ENCODE measurements at regions not wholly inside any gene's neighbourhood (a gene's known extent, or its start where the extent isn't known, plus 50 kb on each side); places are given as distances from the start of the nearest gene placed in this dataset.

DNA sequence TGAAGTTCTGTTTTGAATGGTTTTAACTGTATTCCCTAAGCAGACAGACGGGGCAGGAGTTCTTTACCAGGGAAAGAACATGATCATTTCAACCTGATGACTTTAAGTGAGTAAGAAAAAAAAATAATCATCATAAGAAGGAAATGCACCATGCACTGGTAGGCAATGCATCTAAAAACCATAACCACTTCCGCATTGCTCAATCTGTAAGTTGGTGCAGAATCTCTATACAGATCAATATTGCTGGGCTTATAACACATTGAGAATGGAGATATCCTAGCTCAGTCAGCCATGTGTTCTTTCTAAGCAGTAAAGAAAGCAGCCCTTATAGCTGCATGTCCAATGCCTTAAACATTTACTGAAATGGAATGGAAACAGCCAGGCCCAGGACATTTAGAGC lies 407.1 kb upstream of the DMAC1 start:
- DNase-seq (ENCODE audit: low read depth): no peak
- no peak overlapping the region for H3K4me3 ChIP-seq (ENCODE audit: low read depth, low read length)
- TF ChIP-seq, protein P1, sequence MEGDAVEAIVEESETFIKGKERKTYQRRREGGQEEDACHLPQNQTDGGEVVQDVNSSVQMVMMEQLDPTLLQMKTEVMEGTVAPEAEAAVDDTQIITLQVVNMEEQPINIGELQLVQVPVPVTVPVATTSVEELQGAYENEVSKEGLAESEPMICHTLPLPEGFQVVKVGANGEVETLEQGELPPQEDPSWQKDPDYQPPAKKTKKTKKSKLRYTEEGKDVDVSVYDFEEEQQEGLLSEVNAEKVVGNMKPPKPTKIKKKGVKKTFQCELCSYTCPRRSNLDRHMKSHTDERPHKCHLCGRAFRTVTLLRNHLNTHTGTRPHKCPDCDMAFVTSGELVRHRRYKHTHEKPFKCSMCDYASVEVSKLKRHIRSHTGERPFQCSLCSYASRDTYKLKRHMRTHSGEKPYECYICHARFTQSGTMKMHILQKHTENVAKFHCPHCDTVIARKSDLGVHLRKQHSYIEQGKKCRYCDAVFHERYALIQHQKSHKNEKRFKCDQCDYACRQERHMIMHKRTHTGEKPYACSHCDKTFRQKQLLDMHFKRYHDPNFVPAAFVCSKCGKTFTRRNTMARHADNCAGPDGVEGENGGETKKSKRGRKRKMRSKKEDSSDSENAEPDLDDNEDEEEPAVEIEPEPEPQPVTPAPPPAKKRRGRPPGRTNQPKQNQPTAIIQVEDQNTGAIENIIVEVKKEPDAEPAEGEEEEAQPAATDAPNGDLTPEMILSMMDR (IDR thresholded peaks at IDR 0.05; ENCODE audit: insufficient read depth, low read depth, low read length, missing control alignments): no peak

DNA sequence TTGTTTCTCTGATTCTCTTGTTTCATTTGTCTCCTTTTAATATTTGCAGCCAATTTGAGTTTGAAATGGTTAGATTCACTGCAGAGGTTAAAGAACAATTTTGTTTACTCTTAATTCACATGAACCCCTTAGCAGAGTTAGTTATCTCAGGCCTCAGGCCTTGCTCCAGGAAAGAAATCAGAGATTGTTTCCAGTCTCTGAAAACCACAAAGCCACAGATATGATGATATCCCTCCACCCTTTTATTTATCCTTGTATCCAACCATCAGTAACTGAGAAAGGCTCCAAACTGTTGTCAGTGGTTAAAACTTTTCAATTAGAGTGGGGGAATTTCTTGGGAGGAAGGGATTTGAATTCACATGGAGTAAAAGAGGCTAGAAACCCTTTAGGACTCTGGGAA lies 406.0 kb upstream of the DMAC1 start:
- DNase-seq (ENCODE audit: low read depth): no peak
- TF ChIP-seq, protein P1 (IDR thresholded peaks at IDR 0.05; ENCODE audit: insufficient read depth, low read depth, low read length, missing control alignments): no peak
- H3K4me3 ChIP-seq (ENCODE audit: low read depth, low read length): no peak overlapping the region

DNA sequence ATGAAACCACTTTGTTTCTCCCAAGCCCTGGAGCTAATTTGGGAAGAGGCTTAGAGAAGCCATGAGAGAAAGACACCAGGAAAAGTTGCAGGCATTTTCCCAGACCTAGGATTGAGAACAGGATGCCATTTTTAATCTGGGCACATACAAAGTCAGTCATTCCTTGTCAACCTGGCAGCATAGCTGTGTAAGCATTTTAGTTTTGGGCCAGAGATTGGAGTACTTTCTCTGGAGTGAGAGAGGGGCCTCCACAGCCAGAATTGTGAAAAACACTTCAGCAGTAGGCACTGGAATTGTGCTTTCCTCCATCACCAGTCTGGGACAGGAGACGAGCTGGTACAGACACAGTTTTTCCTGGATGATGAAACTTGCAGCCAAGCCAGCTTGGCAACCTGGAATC lies 390.3 kb upstream of the DMAC1 start:
- no peak for DNase-seq (ENCODE audit: low read depth)
- no peak overlapping the region for H3K4me3 ChIP-seq (ENCODE audit: low read depth, low read length)
- TF ChIP-seq, protein P1 (IDR thresholded peaks at IDR 0.05; ENCODE audit: insufficient read depth, low read depth, low read length, missing control alignments): no peak

DNA sequence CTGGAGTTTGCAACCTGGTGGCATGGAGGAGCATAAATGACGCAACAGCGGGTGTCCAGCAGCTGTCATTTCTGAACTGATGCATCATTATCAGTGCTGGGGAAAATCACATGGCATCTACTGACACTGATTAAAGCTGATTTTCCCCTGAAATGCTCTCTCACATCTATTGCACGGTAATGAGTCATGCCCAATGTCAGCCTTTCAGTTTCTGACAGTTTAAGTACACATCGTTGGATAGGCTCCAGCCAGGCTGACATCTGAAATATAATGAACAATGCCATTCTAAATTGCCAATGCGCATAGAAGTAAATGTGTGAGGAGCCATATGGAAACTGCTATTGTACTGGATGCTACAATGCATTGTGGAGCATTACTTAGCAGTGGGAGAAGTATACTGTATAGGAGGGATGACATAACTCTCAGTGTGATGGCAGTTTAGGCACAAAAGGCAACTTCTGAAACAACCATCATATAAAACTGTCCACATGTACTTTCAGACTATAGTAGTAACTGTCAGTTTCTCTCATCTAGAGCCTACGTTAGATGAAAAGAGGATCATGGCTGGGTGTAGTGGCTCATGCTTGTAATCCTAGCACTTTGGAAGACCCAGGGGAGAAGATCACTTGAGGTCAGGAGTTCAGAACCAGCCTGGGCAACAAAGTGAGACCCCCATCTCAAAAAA lies 389.3 kb upstream of the DMAC1 start:
- H3K4me3 ChIP-seq (ENCODE audit: low read depth, low read length): no peak overlapping the region
- TF ChIP-seq, protein P1 (IDR thresholded peaks at IDR 0.05; ENCODE audit: insufficient read depth, low read depth, low read length, missing control alignments): no peak
- no peak for DNase-seq (ENCODE audit: low read depth)

DNA sequence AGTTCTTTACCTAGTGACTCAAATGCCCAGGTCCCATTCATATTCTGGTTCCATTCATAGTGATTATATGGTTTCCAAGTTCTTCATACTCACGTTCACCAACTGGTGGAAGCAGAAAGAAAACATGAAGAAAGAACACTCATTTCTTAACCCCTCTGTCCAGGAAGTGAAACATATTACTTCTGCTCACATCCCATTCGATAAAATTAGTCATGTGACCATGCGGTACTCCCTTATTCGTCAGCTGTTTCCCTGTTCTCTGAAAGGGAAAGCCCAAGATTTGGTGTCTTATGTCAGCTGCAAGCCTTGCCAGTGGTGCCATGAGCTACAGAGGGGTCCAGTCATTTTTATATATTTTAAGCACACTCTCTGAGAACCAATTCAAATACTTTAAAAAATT lies 387.0 kb upstream of the DMAC1 start:
- no peak for DNase-seq (ENCODE audit: low read depth)
- H3K4me3 ChIP-seq (ENCODE audit: low read depth, low read length): no peak overlapping the region
- TF ChIP-seq, protein P1 (IDR thresholded peaks at IDR 0.05; ENCODE audit: insufficient read depth, low read depth, low read length, missing control alignments): no peak

DNA sequence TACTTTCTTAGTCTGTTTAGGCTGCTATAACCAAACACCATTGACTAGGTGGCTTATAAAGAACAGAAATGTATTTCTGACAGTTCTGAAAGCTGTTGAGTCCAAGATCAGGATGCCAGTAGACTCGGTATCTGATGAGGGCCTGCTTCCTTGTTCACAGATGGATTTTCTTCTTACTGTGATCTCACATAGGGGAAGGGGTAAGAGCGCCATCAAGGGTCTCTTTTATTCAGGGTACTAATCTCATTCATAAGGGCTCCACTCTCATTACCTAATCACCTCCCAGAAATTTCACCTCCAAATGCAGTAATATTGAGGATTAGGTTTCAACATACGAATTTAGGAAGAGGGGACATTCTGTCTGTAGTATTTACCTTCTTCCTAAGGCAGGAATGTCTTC lies 384.0 kb upstream of the DMAC1 start:
- no peak overlapping the region for H3K4me3 ChIP-seq (ENCODE audit: low read depth, low read length)
- no peak for DNase-seq (ENCODE audit: low read depth)
- TF ChIP-seq, protein P1 (IDR thresholded peaks at IDR 0.05; ENCODE audit: insufficient read depth, low read depth, low read length, missing control alignments): no peak
